ENCODE measurements at regions not wholly inside any gene's neighbourhood (a gene's known extent, or its start where the extent isn't known, plus 50 kb on each side); places are given as distances from the start of the nearest gene placed in this dataset.
A peak's percentile ranks its signal among the peaks of the same experiment; 100 is the strongest.

DNA sequence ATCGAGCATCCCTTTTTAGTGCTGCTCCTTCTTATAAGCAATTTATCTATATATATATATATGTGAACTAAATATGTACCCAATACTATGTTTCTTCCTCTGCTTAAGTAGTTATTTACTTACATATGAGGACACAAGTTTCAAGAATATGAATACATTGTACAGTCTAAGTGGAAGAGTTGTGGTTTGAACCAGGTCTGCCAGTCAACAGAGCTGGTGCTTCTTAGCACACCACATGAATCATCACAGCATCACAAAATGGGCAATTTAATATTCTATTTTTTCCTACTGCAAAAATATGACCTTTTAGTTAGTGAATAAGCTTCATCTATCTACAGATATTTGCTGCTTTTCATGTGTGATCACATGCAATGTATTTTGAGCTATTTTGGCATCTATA is 64.4 kb upstream of the SPAG16 start (continued):
- TF ChIP-seq CUX1 (IDR thresholded peaks at IDR 0.05; ENCODE audit: insufficient replicate concordance, low read depth, low read length) = no peak
- TF ChIP-seq RAD21 (IDR thresholded peaks at IDR 0.05; ENCODE audit: insufficient read depth, low read depth, low read length) = no peak
- no peak for TF ChIP-seq USF1 (IDR thresholded peaks at IDR 0.05; ENCODE audit: borderline replicate concordance, extremely low read length, insufficient read depth, low read depth, low read length)
- TF ChIP-seq NFXL1 (IDR thresholded peaks at IDR 0.05; ENCODE audit: borderline replicate concordance) = no peak

GRCh38 chr2:213220967-213221603 is 63.2 kb upstream of the SPAG16 start:
- intact Hi-C loops (cut with micrococcal nuclease; ENCODE audit: unreplicated experiment) = no loop called here
- H3K9ac ChIP-seq (ENCODE audit: control insufficient read depth, insufficient read depth, low read length) = no peak overlapping the region
- no peaks in the 10 kb centered on the region for H3K4me1 ChIP-seq (ENCODE audit: control insufficient read depth, insufficient read depth, low read length)
- no peak for DNase-seq (ENCODE audit: low read depth, low spot score)
- CTCF ChIA-PET = interaction anchor here (1.7 kb wide), 1 partner anchor 9 kb away, joined by 6 read pairs; no protein-coding TSS in a partner anchor
- no peaks in the 10 kb centered on the region for H3K27me3 ChIP-seq (replicated peaks in 1 of 2; ENCODE audit: control insufficient read depth in 2 of 2, insufficient read depth in 2 of 2, low read length in 1 of 2)
- no peak for FAIRE-seq
- no TSS peak for BruUV-seq (replicated peaks)
- RAD21 ChIA-PET (ENCODE audit: unreplicated experiment) = no interaction called here
- POLR2A ChIA-PET = no interaction called here
- H3K36me3 ChIP-seq (ENCODE audit: control insufficient read depth in 2 of 2, insufficient read depth in 2 of 2, low read length in 1 of 2) = no peaks in the 10 kb centered on the region
- SMC1A ChIA-PET (ENCODE audit: uncharacterized antibody, unreplicated experiment) = interaction anchor here (0.9 to 1.6 kb wide), 5 partner anchors 9 to 182 kb away, joined by 3 to 5 read pairs (median 3); no protein-coding TSS in a partner anchor
- H3K4me2 ChIP-seq (ENCODE audit: control insufficient read depth, insufficient read depth) = no peak overlapping the region
- WGBS (ENCODE audit: insufficient coverage, insufficient replicate concordance, low lambda C conversion rate, missing lambda C conversion rate) = 68% methylated on average over 3 of the region's 3 CpGs
- no peak overlapping the region for H3K27ac ChIP-seq (ENCODE audit: control insufficient read depth, insufficient read depth)
- H2AFZ ChIP-seq (ENCODE audit: control insufficient read depth, low read depth, low read length) = no peak overlapping the region
- H3K79me2 ChIP-seq (ENCODE audit: control insufficient read depth, insufficient read depth, low read length) = no peaks in the 10 kb centered on the region
- TF ChIP-seq, protein P1, sequence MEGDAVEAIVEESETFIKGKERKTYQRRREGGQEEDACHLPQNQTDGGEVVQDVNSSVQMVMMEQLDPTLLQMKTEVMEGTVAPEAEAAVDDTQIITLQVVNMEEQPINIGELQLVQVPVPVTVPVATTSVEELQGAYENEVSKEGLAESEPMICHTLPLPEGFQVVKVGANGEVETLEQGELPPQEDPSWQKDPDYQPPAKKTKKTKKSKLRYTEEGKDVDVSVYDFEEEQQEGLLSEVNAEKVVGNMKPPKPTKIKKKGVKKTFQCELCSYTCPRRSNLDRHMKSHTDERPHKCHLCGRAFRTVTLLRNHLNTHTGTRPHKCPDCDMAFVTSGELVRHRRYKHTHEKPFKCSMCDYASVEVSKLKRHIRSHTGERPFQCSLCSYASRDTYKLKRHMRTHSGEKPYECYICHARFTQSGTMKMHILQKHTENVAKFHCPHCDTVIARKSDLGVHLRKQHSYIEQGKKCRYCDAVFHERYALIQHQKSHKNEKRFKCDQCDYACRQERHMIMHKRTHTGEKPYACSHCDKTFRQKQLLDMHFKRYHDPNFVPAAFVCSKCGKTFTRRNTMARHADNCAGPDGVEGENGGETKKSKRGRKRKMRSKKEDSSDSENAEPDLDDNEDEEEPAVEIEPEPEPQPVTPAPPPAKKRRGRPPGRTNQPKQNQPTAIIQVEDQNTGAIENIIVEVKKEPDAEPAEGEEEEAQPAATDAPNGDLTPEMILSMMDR (IDR thresholded peaks at IDR 0.05 in 2 of 3, conservative IDR thresholded peaks at IDR 0.05 in 1 of 3; ENCODE audit: control insufficient read depth in 2 of 3, extremely low read depth in 1 of 3, insufficient read depth in 1 of 3, low read depth in 3 of 3, low read length in 3 of 3) = 0 out of 6 replicates have a peak, but pooled peaks of 1 of the 3 experiments have one; percentile 15
- TF ChIP-seq TBL1XR1 (IDR thresholded peaks at IDR 0.05; ENCODE audit: low read depth, low read length) (no peak), ZNF217 (IDR thresholded peaks at IDR 0.05) (no peak), TARDBP (IDR thresholded peaks at IDR 0.05; ENCODE audit: borderline replicate concordance) (no peak), RAD21 (IDR thresholded peaks at IDR 0.05; ENCODE audit: insufficient read depth, low read depth, low read length) (peak; percentile 28; the same call in 1 of the 2 replicates), NFYB (IDR thresholded peaks at IDR 0.05; ENCODE audit: insufficient read depth, low read depth, low read length) (no peak), SMARCA5 (IDR thresholded peaks at IDR 0.05) (no peak), MEF2A (IDR thresholded peaks at IDR 0.05; ENCODE audit: insufficient read depth, low read depth, low read length) (no peak)
- in situ Hi-C loops (cut with MboI) = no loop called here
- H3K9me3 ChIP-seq (replicated peaks; ENCODE audit: control insufficient read depth, insufficient read depth, low read length) = peaks cover 1% of the 10 kb centered on the region; the same call in 2 of the 3 replicates
- H3K4me3 ChIP-seq = no peak overlapping the region
- peak; percentile 79 for ATAC-seq
- no peaks in the 10 kb centered on the region for H4K20me1 ChIP-seq (ENCODE audit: control insufficient read depth, insufficient read depth)

Measured in GM12878 (cell line).